Fibroblast of lung (primary cell): ENCODE measurements at regions not wholly inside any gene's neighbourhood (a gene's known extent, or its start where the extent isn't known, plus 50 kb on each side); places are given as distances from the start of the nearest gene placed in this dataset.
"Not testable (repeated sequence)": the region's sequence is repeated elsewhere in the genome, so short reads cannot be mapped to it uniquely, and the experiment has no call there.

Experiments used
- DNase-seq, 2 donors: peaks; one replicate each; pipeline versions ENCODE4 v3.0.0 to v3.0.0-alpha.2; 2010; ENCODE audit warnings: low read depth in 2 of 2
- H2AFZ ChIP-seq: 2 replicates; pipeline ENCODE4 v1.5.1; 2012; ENCODE audit warnings: low read length, control low read depth, inconsistent platforms
- H3K27ac ChIP-seq: 2 replicates; pipeline ENCODE4 v1.5.1; 2011; ENCODE audit warnings: low read length, control low read depth; ENCODE audit not compliant: insufficient read depth
- H3K27me3 ChIP-seq: 2 replicates; pipeline ENCODE4 v1.5.1; 2011; ENCODE audit warnings: mild to moderate bottlenecking, low read length; ENCODE audit not compliant: control insufficient read depth, insufficient read depth
- H3K36me3 ChIP-seq: 2 replicates; pipeline ENCODE4 v1.5.1; 2011; ENCODE audit warnings: low read length; ENCODE audit not compliant: control insufficient read depth, insufficient read depth
- H3K4me1 ChIP-seq: 2 replicates; pipeline ENCODE4 v1.5.1; 2011; ENCODE audit warnings: low read length; ENCODE audit not compliant: control insufficient read depth, insufficient read depth; ENCODE audit errors: extremely low read depth
- H3K4me2 ChIP-seq: 2 replicates; pipeline ENCODE4 v1.5.1; 2011; ENCODE audit warnings: low read length, control low read depth; ENCODE audit not compliant: insufficient read depth; ENCODE audit errors: extremely low read depth
- H3K4me3 ChIP-seq, 4 experiments: fragments of 200-600 bp in 1 of 4; sonication (generic) in 1 of 4; replicated peaks in 1 of 4; 2 replicates each; pipeline ENCODE4 v1.5.1; 2011 to 2016; ENCODE audit warnings: low read length in 4 of 4, low read depth in 3 of 4, mild to moderate bottlenecking in 3 of 4, control low read depth in 2 of 4, inconsistent platforms in 1 of 4, mixed read lengths in 1 of 4; ENCODE audit not compliant: insufficient read depth in 1 of 4; ENCODE audit errors: control extremely low read depth in 1 of 4
- H3K79me2 ChIP-seq: 2 replicates; pipeline ENCODE4 v1.5.1; 2012; ENCODE audit warnings: mild to moderate bottlenecking, low read length, inconsistent platforms; ENCODE audit not compliant: control insufficient read depth, insufficient read depth
- H3K9ac ChIP-seq: 2 replicates; pipeline ENCODE4 v1.5.1; 2011; ENCODE audit warnings: mild to moderate bottlenecking, low read length, control low read depth; ENCODE audit not compliant: insufficient read depth
- H3K9me3 ChIP-seq: 2 replicates; pipeline ENCODE4 v1.5.1; 2012; ENCODE audit warnings: low read depth, low read length; ENCODE audit not compliant: control insufficient read depth, insufficient read depth
- H4K20me1 ChIP-seq: 2 replicates; pipeline ENCODE4 v1.5.1; 2011; ENCODE audit warnings: low read length; ENCODE audit not compliant: control insufficient read depth, insufficient read depth; ENCODE audit errors: extremely low read depth
- CTCF ChIP-seq, 2 donors: IDR thresholded peaks in 1 of 2; conservative IDR thresholded peaks in 1 of 2; 1 replicate in 1 of 2; 2 replicates in 1 of 2; pipeline ENCODE4 v1.5.1; 2011 to 2012; ENCODE audit warnings: low read length in 2 of 2, control low read depth in 1 of 2, inconsistent platforms in 1 of 2, low read depth in 1 of 2, mild to moderate bottlenecking in 1 of 2
- EZH2 ChIP-seq: IDR thresholded peaks from 2 replicates; pipeline ENCODE4 v1.5.1; 2012; ENCODE audit warnings: low read length, control low read depth, mild to moderate bottlenecking; ENCODE audit errors: missing control alignments

DNA sequence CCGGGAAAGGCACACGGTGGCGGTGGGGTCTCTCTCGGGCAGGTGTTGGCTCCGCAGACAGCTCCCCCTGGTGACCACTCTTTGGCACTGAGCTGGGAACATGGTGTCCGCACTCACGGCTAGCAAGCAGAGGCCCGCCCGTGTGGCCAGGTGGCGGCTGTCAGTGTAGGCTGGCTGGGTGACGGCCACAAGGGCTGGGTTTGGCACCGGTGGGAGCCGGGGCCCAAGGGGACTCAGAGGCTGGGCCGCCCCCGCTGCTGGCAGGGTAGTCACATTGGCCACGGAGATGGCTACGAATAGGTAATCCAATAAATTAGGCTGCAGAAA lies 1071.7 kb downstream of the RPIA start:
- no peaks in the 10 kb centered on the region for H3K27me3 ChIP-seq
- DNase-seq: no peak
- no peaks in the 10 kb centered on the region for H3K9me3 ChIP-seq
- no peaks in the 10 kb centered on the region for H3K4me1 ChIP-seq
- no peak overlapping the region for H3K9ac ChIP-seq
- H2AFZ ChIP-seq: no peak overlapping the region
- no peaks in the 10 kb centered on the region for H3K79me2 ChIP-seq
- H4K20me1 ChIP-seq: no peaks in the 10 kb centered on the region
- no peak overlapping the region for H3K4me2 ChIP-seq
- no peak for TF ChIP-seq EZH2
- no peak for TF ChIP-seq CTCF (conservative IDR thresholded peaks at IDR 0.05 in 1 of 2, IDR thresholded peaks at IDR 0.05 in 1 of 2; ENCODE audit: low read depth in 1 of 2, low read length in 2 of 2)
- H3K27ac ChIP-seq: no peak overlapping the region
- H3K36me3 ChIP-seq: no peaks in the 10 kb centered on the region
- no peak overlapping the region for H3K4me3 ChIP-seq

GRCh38 chr2:89763581-89764485 lies 1072.4 kb downstream of the RPIA start:
- H3K4me1 ChIP-seq: no peaks in the 10 kb centered on the region
- H3K4me2 ChIP-seq: no peak overlapping the region
- no peak overlapping the region for H3K4me3 ChIP-seq
- no peaks in the 10 kb centered on the region for H3K27me3 ChIP-seq
- DNase-seq: no peak
- H3K9me3 ChIP-seq: no peaks in the 10 kb centered on the region
- TF ChIP-seq EZH2: no peak
- TF ChIP-seq CTCF (conservative IDR thresholded peaks at IDR 0.05 in 1 of 2, IDR thresholded peaks at IDR 0.05 in 1 of 2; ENCODE audit: low read depth in 1 of 2, low read length in 2 of 2): no peak
- H3K9ac ChIP-seq: no peak overlapping the region
- no peaks in the 10 kb centered on the region for H3K36me3 ChIP-seq
- H2AFZ ChIP-seq: no peak overlapping the region
- no peaks in the 10 kb centered on the region for H4K20me1 ChIP-seq
- H3K79me2 ChIP-seq: no peaks in the 10 kb centered on the region
- no peak overlapping the region for H3K27ac ChIP-seq

GRCh38 chr2:89764571-89765360 lies 1073.3 kb downstream of the RPIA start:
- H3K27ac ChIP-seq, H3K4me2 ChIP-seq, H2AFZ ChIP-seq, H3K36me3 ChIP-seq, H3K4me1 ChIP-seq, H3K79me2 ChIP-seq, H3K9ac ChIP-seq, H3K9me3 ChIP-seq, DNase-seq, H4K20me1 ChIP-seq, H3K27me3 ChIP-seq, H3K4me3 ChIP-seq: not testable (repeated sequence)

DNA sequence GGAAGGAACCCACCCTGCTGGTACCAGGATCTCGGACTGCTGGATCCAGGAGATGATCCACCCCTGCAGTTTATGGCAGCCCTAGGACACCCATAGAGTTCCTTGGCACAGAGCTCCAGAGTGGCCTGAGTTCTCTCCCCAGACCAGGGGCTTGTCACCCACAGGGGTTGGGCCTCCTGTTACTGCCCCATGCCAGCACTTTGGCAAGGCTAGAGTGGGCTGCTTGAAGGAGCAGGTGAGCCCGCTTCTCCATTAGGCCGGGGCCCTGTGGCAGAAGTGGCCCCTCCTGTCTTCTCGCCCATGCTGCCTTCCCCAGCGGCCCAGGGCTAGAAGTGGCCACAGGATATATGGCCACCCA lies 1073.9 kb downstream of the RPIA start:
- H3K36me3 ChIP-seq: not testable (repeated sequence)

GRCh38 chr2:89766141-89766990 lies 1074.9 kb downstream of the RPIA start:
- H3K9ac ChIP-seq, H2AFZ ChIP-seq, H3K36me3 ChIP-seq, H3K4me1 ChIP-seq, H3K4me3 ChIP-seq, DNase-seq, H3K27me3 ChIP-seq, H3K27ac ChIP-seq, H3K4me2 ChIP-seq, H4K20me1 ChIP-seq, H3K79me2 ChIP-seq, H3K9me3 ChIP-seq: not testable (repeated sequence)

More for the DNA sequence above, 1073.9 kb downstream of the RPIA start:
- H2AFZ ChIP-seq, H3K27ac ChIP-seq, H3K9me3 ChIP-seq, DNase-seq, H3K79me2 ChIP-seq, H3K4me2 ChIP-seq, H3K4me3 ChIP-seq, H3K9ac ChIP-seq, H3K27me3 ChIP-seq, H4K20me1 ChIP-seq, H3K4me1 ChIP-seq: not testable (repeated sequence)
